Trophoblast cell (in vitro differentiated cells and primary cell): ENCODE measurements at regions not wholly inside any gene's neighbourhood (a gene's known extent, or its start where the extent isn't known, plus 50 kb on each side); places are given as distances from the start of the nearest gene placed in this dataset.

Experiments used
- DNase-seq, 2 donors: peaks; one replicate each; pipeline ENCODE4 v3.0.0-alpha.2; 2016
- H2AFZ ChIP-seq: 2 replicates; pipeline ENCODE4 v1.6.1; 2013; ENCODE audit warnings: low read length, moderate library complexity, mild to moderate bottlenecking; ENCODE audit not compliant: insufficient read depth, poor library complexity
- H2AK5ac ChIP-seq: 2 replicates; pipeline ENCODE4 v1.6.1; 2013; ENCODE audit warnings: mild to moderate bottlenecking, low read length
- H2BK120ac ChIP-seq: 2 replicates; pipeline ENCODE4 v1.6.1; 2013; ENCODE audit warnings: low read length, mild to moderate bottlenecking, moderate library complexity; ENCODE audit not compliant: insufficient read depth, poor library complexity
- H2BK12ac ChIP-seq: 2 replicates; pipeline ENCODE4 v1.6.1; 2013; ENCODE audit warnings: mild to moderate bottlenecking, low read length, moderate library complexity
- H2BK5ac ChIP-seq: 2 replicates; pipeline ENCODE4 v1.6.1; 2013; ENCODE audit warnings: low read length, low read depth, moderate library complexity, mild to moderate bottlenecking; ENCODE audit not compliant: poor library complexity
- H3K14ac ChIP-seq: 2 replicates; pipeline ENCODE4 v1.6.1; 2013; ENCODE audit warnings: mild to moderate bottlenecking, low read length
- H3K18ac ChIP-seq: 2 replicates; pipeline ENCODE4 v1.6.1; 2013; ENCODE audit warnings: mild to moderate bottlenecking, low read length
- H3K23ac ChIP-seq: 2 replicates; pipeline ENCODE4 v1.6.1; 2013; ENCODE audit warnings: low read length
- H3K27ac ChIP-seq: 2 replicates; pipeline ENCODE4 v1.5.1; 2013; ENCODE audit warnings: low read depth, mild to moderate bottlenecking, inconsistent platforms, low read length, moderate library complexity
- H3K27me3 ChIP-seq: 2 replicates; pipeline ENCODE4 v1.6.1; 2013; ENCODE audit warnings: inconsistent platforms, mild to moderate bottlenecking, low read length, moderate library complexity; ENCODE audit not compliant: insufficient read depth
- H3K36me3 ChIP-seq, 2 experiments: 1 replicate in 1 of 2; 2 replicates in 1 of 2; pipeline ENCODE4 v1.6.1; 2013; ENCODE audit warnings: low read length in 2 of 2, mild to moderate bottlenecking in 2 of 2, moderate library complexity in 1 of 2; ENCODE audit not compliant: insufficient read depth in 2 of 2, control insufficient read depth in 1 of 2
- H3K4ac ChIP-seq: 2 replicates; pipeline ENCODE4 v1.6.1; 2013; ENCODE audit warnings: low read depth, mild to moderate bottlenecking, low read length, moderate library complexity
- H3K4me1 ChIP-seq, 2 experiments: 1 replicate in 1 of 2; 2 replicates in 1 of 2; pipeline ENCODE4 v1.6.1; 2013; ENCODE audit warnings: low read length in 2 of 2, mild to moderate bottlenecking in 2 of 2, moderate library complexity in 1 of 2; ENCODE audit not compliant: insufficient read depth in 2 of 2, control insufficient read depth in 1 of 2
- H3K4me2 ChIP-seq: 2 replicates; pipeline ENCODE4 v1.6.1; 2013; ENCODE audit warnings: inconsistent platforms, mild to moderate bottlenecking, low read length, moderate library complexity
- H3K4me3 ChIP-seq: 2 replicates; pipeline ENCODE4 v1.5.1; 2013; ENCODE audit warnings: mild to moderate bottlenecking, low read depth, low read length, inconsistent platforms
- H3K79me1 ChIP-seq: one replicate; pipeline ENCODE4 v1.6.1; 2013; ENCODE audit warnings: low read length
- H3K79me2 ChIP-seq: 2 replicates; pipeline ENCODE4 v1.6.1; 2013; ENCODE audit warnings: low read length, mild to moderate bottlenecking; ENCODE audit not compliant: control insufficient read depth, insufficient read depth, poor library complexity
- H3K9ac ChIP-seq: 2 replicates; pipeline ENCODE4 v1.6.1; 2013; ENCODE audit warnings: mild to moderate bottlenecking, low read length
- H3K9me3 ChIP-seq: 2 replicates; pipeline ENCODE4 v1.6.1; 2013; ENCODE audit warnings: low read depth, mild to moderate bottlenecking, control low read depth, inconsistent platforms, low read length; ENCODE audit not compliant: insufficient read depth
- H4K12ac ChIP-seq: 2 replicates; pipeline ENCODE4 v1.6.1; 2013; ENCODE audit warnings: low read depth, mild to moderate bottlenecking, low read length, moderate library complexity
- H4K8ac ChIP-seq: 2 replicates; pipeline ENCODE4 v1.6.1; 2013; ENCODE audit warnings: low read depth, mild to moderate bottlenecking, low read length, moderate library complexity
- H4K91ac ChIP-seq: one replicate; pipeline ENCODE4 v1.6.1; 2013; ENCODE audit warnings: low read depth, mild to moderate bottlenecking, low read length, moderate library complexity
- WGBS: extraction: QIAGEN DNeasy Blood & Tissue Kit; methylation state at CpG from one replicate; pipeline ENCODE4 v1.1.7; 2013; ENCODE audit warnings: missing lambda C conversion rate; ENCODE audit not compliant: insufficient read length, insufficient coverage; ENCODE audit errors: extremely low coverage; 5-methylcytosine and 5-hydroxymethylcytosine counted together

GRCh38 chr3:101984356-101984755 lies 135.0 kb downstream of the NFKBIZ start:
- no peak overlapping the region for H4K8ac ChIP-seq
- no peak overlapping the region for H3K18ac ChIP-seq
- no peak overlapping the region for H2AFZ ChIP-seq
- DNase-seq: peak; percentile 12 to 56
- H2BK12ac ChIP-seq: no peak overlapping the region
- no peak overlapping the region for H3K4me2 ChIP-seq
- no peaks in the 10 kb centered on the region for H3K9me3 ChIP-seq
- no peak overlapping the region for H4K91ac ChIP-seq
- no peak overlapping the region for H2BK5ac ChIP-seq
- no peaks in the 10 kb centered on the region for H3K36me3 ChIP-seq
- H3K27ac ChIP-seq: no peak overlapping the region
- no peak overlapping the region for H3K4ac ChIP-seq
- WGBS: no CpG with 5 or more reads among the region's 4 CpGs
- H2BK120ac ChIP-seq: no peak overlapping the region
- H3K27me3 ChIP-seq: no peaks in the 10 kb centered on the region
- H3K79me2 ChIP-seq: no peaks in the 10 kb centered on the region
- H3K4me1 ChIP-seq: no peaks in the 10 kb centered on the region
- no peak overlapping the region for H3K14ac ChIP-seq
- H3K9ac ChIP-seq: no peak overlapping the region
- H4K12ac ChIP-seq: no peak overlapping the region
- no peaks in the 10 kb centered on the region for H3K79me1 ChIP-seq
- H3K23ac ChIP-seq: no peak overlapping the region
- no peak overlapping the region for H3K4me3 ChIP-seq
- no peak overlapping the region for H2AK5ac ChIP-seq

- Histone ChIP-seq H4K8ac (no peak overlapping the region), H2BK12ac (no peak overlapping the region), H2BK5ac (no peak overlapping the region), H4K12ac (no peak overlapping the region), H3K4ac (no peak overlapping the region), H3K23ac (no peak overlapping the region), H3K27me3 (no peaks in the 10 kb centered on the region), H2BK120ac (no peak overlapping the region), H3K79me2 (no peaks in the 10 kb centered on the region), H2AFZ (no peak overlapping the region), H3K27ac (no peak overlapping the region), H3K36me3 (no peaks in the 10 kb centered on the region), H3K79me1 (no peaks in the 10 kb centered on the region), H3K14ac (no peak overlapping the region), H3K9ac (no peak overlapping the region), H3K4me2 (no peak overlapping the region), H3K4me1 (no peaks in the 10 kb centered on the region), H4K91ac (no peak overlapping the region), H3K4me3 (no peak overlapping the region), H3K9me3 (no peaks in the 10 kb centered on the region), H3K18ac (no peak overlapping the region), H2AK5ac (no peak overlapping the region)
- no peak for DNase-seq
- no CpG with 5 or more reads among the region's 3 CpGs for WGBS
Observed at GRCh38 chr3:101988596-101988995, 139.3 kb downstream of the NFKBIZ start.

GRCh38 chr3:101989578-101990200 lies 140.4 kb downstream of the NFKBIZ start:
- Histone ChIP-seq H2AFZ (no peak overlapping the region), H3K9ac (no peak overlapping the region), H3K27ac (no peak overlapping the region), H4K12ac (no peak overlapping the region), H3K79me2 (no peaks in the 10 kb centered on the region), H3K23ac (no peak overlapping the region), H3K4me1 (no peaks in the 10 kb centered on the region), H3K14ac (no peak overlapping the region), H4K8ac (no peak overlapping the region), H3K4me3 (no peak overlapping the region), H2BK120ac (no peak overlapping the region), H3K36me3 (no peaks in the 10 kb centered on the region), H3K27me3 (no peaks in the 10 kb centered on the region), H2BK5ac (no peak overlapping the region), H3K4me2 (no peak overlapping the region), H4K91ac (no peak overlapping the region), H2BK12ac (no peak overlapping the region), H3K9me3 (no peaks in the 10 kb centered on the region), H2AK5ac (no peak overlapping the region), H3K18ac (no peak overlapping the region), H3K4ac (no peak overlapping the region), H3K79me1 (no peaks in the 10 kb centered on the region)
- WGBS: no CpG with 5 or more reads among the region's 5 CpGs
- no peak for DNase-seq

- DNase-seq: no peak
- Histone ChIP-seq H3K23ac (no peak overlapping the region), H3K4me2 (no peak overlapping the region)
Observed at GRCh38 chr3:101992863-101993262, 143.5 kb downstream of the NFKBIZ start.

More at GRCh38 chr3:101992863-101993262, 143.5 kb downstream of the NFKBIZ start:
- Histone ChIP-seq H3K36me3 (no peaks in the 10 kb centered on the region), H2BK5ac (no peak overlapping the region), H3K27ac (no peak overlapping the region), H2BK120ac (no peak overlapping the region), H3K79me1 (no peaks in the 10 kb centered on the region), H3K14ac (no peak overlapping the region), H3K4me3 (no peak overlapping the region), H3K18ac (no peak overlapping the region), H3K4ac (no peak overlapping the region), H4K8ac (no peak overlapping the region), H4K12ac (no peak overlapping the region), H3K79me2 (no peaks in the 10 kb centered on the region), H3K9me3 (no peaks in the 10 kb centered on the region), H3K27me3 (no peaks in the 10 kb centered on the region), H2BK12ac (no peak overlapping the region), H3K9ac (no peak overlapping the region), H3K4me1 (peaks cover 0 to 3% of the 10 kb centered on the region in 2 experiments), H4K91ac (no peak overlapping the region), H2AFZ (no peak overlapping the region), H2AK5ac (no peak overlapping the region)
- WGBS: no CpG with 5 or more reads among the region's 2 CpGs
